Body of pancreas (tissue), 4 donors: ENCODE measurements at regions not wholly inside any gene's neighbourhood (a gene's known extent, or its start where the extent isn't known, plus 50 kb on each side); places are given as distances from the start of the nearest gene placed in this dataset.
"Not testable (repeated sequence)": the region's sequence is repeated elsewhere in the genome, so short reads cannot be mapped to it uniquely, and the experiment has no call there.

Source experiments
- ATAC-seq: fragments of 150-250 bp; one replicate; pipeline ENCODE4 v1.9.1; 2016
- DNase-seq, 4 donors: peaks; one replicate each; pipeline ENCODE4 v3.0.0-alpha.2; 2019
- H3K27ac ChIP-seq, 4 donors: fragments of 200-600 bp; sonication (generic); 1 replicate in 3 of 4; 2 replicates in 1 of 4; pipeline versions ENCODE4 v1.5.1 to v1.6.1; 2016 to 2019; ENCODE audit warnings: mild to moderate bottlenecking in 1 of 4, mixed read lengths in 1 of 4, moderate library complexity in 1 of 4
- H3K27me3 ChIP-seq, 2 donors: fragments of 200-600 bp; sonication (generic); one replicate each; pipeline ENCODE4 v1.6.0; 2016; ENCODE audit warnings: mild to moderate bottlenecking in 1 of 2
- H3K36me3 ChIP-seq, 2 donors: fragments of 200-600 bp; sonication (generic); replicated peaks in 1 of 2; 2 replicates each; pipeline ENCODE4 v1.5.1; 2016; ENCODE audit warnings: low read depth in 2 of 2; ENCODE audit not compliant: insufficient read depth in 1 of 2
- H3K4me1 ChIP-seq: fragments of 200-600 bp; sonication (generic); one replicate; pipeline ENCODE4 v1.6.0; 2016
- H3K4me3 ChIP-seq, 2 donors: fragments of 200-600 bp; sonication (generic); 1 replicate in 1 of 2; 2 replicates in 1 of 2; pipeline ENCODE4 v1.5.1; 2016 to 2019
- H3K9me3 ChIP-seq, 3 donors: fragments of 200-600 bp; sonication (generic); 1 replicate in 2 of 3; 2 replicates in 1 of 3; pipeline ENCODE4 v1.5.1; 2016
- POLR2A ChIP-seq, 3 donors: fragments of 450-650 bp; IDR thresholded peaks; one replicate each; pipeline ENCODE4 v1.6.1; 2016; ENCODE audit warnings: antibody characterized with exemption in 3 of 3, mild to moderate bottlenecking in 2 of 3
- WGBS, 2 donors: methylation state at CpG; one replicate each; pipeline ENCODE4 v1.1.5; 2017; 5-methylcytosine and 5-hydroxymethylcytosine counted together
- intact Hi-C: fragments of 100-400 bp; cut with DNase I; formaldehyde crosslinking; loops from one replicate; pipeline ENCODE4 v1.15.1; 2023
- TF ChIP-seq, protein P1 (sequence below), 7 experiments: fragments of 450-650 bp in 4 of 7; fragments of 200-600 bp in 3 of 7; sonication (generic) in 3 of 7; IDR thresholded peaks; one replicate each; pipeline ENCODE4 v1.5.1; 2016 to 2019; ENCODE audit warnings: antibody characterized with exemption in 7 of 7

- Histone ChIP-seq H3K36me3 (no peaks in the 10 kb centered on the region), H3K4me1 (no peaks in the 10 kb centered on the region), H3K27me3 (no peaks in the 10 kb centered on the region), H3K4me3 (no peak overlapping the region), H3K27ac (no peak overlapping the region), H3K9me3 (no peaks in the 10 kb centered on the region)
- no peak for TF ChIP-seq POLR2A (IDR thresholded peaks at IDR 0.05)
- TF ChIP-seq, protein P1, sequence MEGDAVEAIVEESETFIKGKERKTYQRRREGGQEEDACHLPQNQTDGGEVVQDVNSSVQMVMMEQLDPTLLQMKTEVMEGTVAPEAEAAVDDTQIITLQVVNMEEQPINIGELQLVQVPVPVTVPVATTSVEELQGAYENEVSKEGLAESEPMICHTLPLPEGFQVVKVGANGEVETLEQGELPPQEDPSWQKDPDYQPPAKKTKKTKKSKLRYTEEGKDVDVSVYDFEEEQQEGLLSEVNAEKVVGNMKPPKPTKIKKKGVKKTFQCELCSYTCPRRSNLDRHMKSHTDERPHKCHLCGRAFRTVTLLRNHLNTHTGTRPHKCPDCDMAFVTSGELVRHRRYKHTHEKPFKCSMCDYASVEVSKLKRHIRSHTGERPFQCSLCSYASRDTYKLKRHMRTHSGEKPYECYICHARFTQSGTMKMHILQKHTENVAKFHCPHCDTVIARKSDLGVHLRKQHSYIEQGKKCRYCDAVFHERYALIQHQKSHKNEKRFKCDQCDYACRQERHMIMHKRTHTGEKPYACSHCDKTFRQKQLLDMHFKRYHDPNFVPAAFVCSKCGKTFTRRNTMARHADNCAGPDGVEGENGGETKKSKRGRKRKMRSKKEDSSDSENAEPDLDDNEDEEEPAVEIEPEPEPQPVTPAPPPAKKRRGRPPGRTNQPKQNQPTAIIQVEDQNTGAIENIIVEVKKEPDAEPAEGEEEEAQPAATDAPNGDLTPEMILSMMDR (IDR thresholded peaks at IDR 0.05) = no peak
- 76 to 90% methylated on average over 4 of the region's 4 CpGs for WGBS, 2 donors
- no peak for ATAC-seq
- intact Hi-C loops = no loop called here
- no peak for DNase-seq
Observed at GRCh38 chr7:84712374-84713121, 474.3 kb downstream of the SEMA3D start.

- H3K4me1 ChIP-seq, DNase-seq, H3K4me3 ChIP-seq, H3K36me3 ChIP-seq, H3K27me3 ChIP-seq, H3K27ac ChIP-seq, H3K9me3 ChIP-seq, intact Hi-C loops, ATAC-seq: not testable (repeated sequence)
- WGBS, 2 donors = 59 to 88% methylated on average over 1 to 3 of the region's 3 CpGs
Observed at GRCh38 chr7:84710538-84710937, 476.3 kb downstream of the SEMA3D start.

- H3K4me3 ChIP-seq = no peak overlapping the region
- TF ChIP-seq, protein P1 (IDR thresholded peaks at IDR 0.05) = no peak
- no peak for TF ChIP-seq POLR2A (IDR thresholded peaks at IDR 0.05)
- no peak overlapping the region for H3K27ac ChIP-seq
- no peak for ATAC-seq
- H3K4me1 ChIP-seq = no peaks in the 10 kb centered on the region
- no peaks in the 10 kb centered on the region for H3K9me3 ChIP-seq
- H3K36me3 ChIP-seq = no peaks in the 10 kb centered on the region
- 91 to 96% methylated on average over 1 of the region's 1 CpG for WGBS, 2 donors
- intact Hi-C loops = no loop called here
- DNase-seq = no peak
- no peaks in the 10 kb centered on the region for H3K27me3 ChIP-seq
Observed at GRCh38 chr7:84705706-84706105, 481.1 kb downstream of the SEMA3D start.

DNA sequence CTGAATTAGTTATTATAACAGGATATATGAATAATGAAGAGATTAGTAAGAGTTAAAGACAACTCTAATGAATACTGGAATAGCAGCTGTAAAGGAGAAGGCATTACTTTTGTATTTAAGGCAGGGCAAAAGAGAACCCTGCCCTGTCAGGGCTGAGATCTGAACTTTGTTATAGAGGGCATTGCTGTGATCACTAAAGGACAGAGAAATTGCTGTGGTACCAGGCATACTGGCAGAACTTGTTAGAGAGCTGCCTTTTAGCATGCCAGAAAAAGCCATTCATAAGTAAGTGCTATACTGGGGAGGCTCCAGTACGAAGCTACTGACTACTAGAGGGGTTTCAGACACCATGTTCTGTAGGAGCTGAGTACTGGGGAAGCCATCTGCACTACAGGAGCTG is 481.8 kb downstream of the SEMA3D start:
- 50 to 62% methylated on average over 1 of the region's 1 CpG for WGBS, 2 donors
- H3K27me3 ChIP-seq = no peaks in the 10 kb centered on the region
- TF ChIP-seq, protein P1 (IDR thresholded peaks at IDR 0.05) = no peak
- no peak for TF ChIP-seq POLR2A (IDR thresholded peaks at IDR 0.05)

GRCh38 chr7:84704380-84704779 is 482.5 kb downstream of the SEMA3D start:
- 50 to 60% methylated on average over 4 of the region's 4 CpGs for WGBS, 2 donors
- no peak overlapping the region for H3K4me3 ChIP-seq
- H3K4me1 ChIP-seq = no peaks in the 10 kb centered on the region
- H3K27me3 ChIP-seq = no peaks in the 10 kb centered on the region
- no peak for TF ChIP-seq POLR2A (IDR thresholded peaks at IDR 0.05)
- H3K9me3 ChIP-seq = no peaks in the 10 kb centered on the region
- no peaks in the 10 kb centered on the region for H3K36me3 ChIP-seq
- no peak overlapping the region for H3K27ac ChIP-seq
- ATAC-seq (no peak), DNase-seq (no peak)
- intact Hi-C loops = no loop called here

More for the DNA sequence above, 481.8 kb downstream of the SEMA3D start:
- H3K9me3 ChIP-seq = no peaks in the 10 kb centered on the region
- ATAC-seq (no peak), DNase-seq (no peak)
- no peak overlapping the region for H3K27ac ChIP-seq
- intact Hi-C loops = no loop called here
- no peak overlapping the region for H3K4me3 ChIP-seq
- no peaks in the 10 kb centered on the region for H3K4me1 ChIP-seq
- no peaks in the 10 kb centered on the region for H3K36me3 ChIP-seq
